Fibroblast of lung (primary cell): ENCODE measurements at regions not wholly inside any gene's neighbourhood (a gene's known extent, or its start where the extent isn't known, plus 50 kb on each side); places are given as distances from the start of the nearest gene placed in this dataset.

Source experiments
- CTCF ChIP-seq, 2 donors: IDR thresholded peaks in 1 of 2; conservative IDR thresholded peaks in 1 of 2; 1 replicate in 1 of 2; 2 replicates in 1 of 2; pipeline ENCODE4 v1.5.1; 2011 to 2012; ENCODE audit warnings: low read length in 2 of 2, control low read depth in 1 of 2, inconsistent platforms in 1 of 2, low read depth in 1 of 2, mild to moderate bottlenecking in 1 of 2
- EZH2 ChIP-seq: IDR thresholded peaks from 2 replicates; pipeline ENCODE4 v1.5.1; 2012; ENCODE audit warnings: low read length, control low read depth, mild to moderate bottlenecking; ENCODE audit errors: missing control alignments

- TF ChIP-seq CTCF (conservative IDR thresholded peaks at IDR 0.05 in 1 of 2, IDR thresholded peaks at IDR 0.05 in 1 of 2; ENCODE audit: low read depth in 1 of 2, low read length in 2 of 2) (no peak), EZH2 (no peak)
Observed at GRCh38 chr22:49297871-49298721, 529.6 kb downstream of the BRD1 start.
